Fibroblast of lung (primary cell): ENCODE measurements at regions not wholly inside any gene's neighbourhood (a gene's known extent, or its start where the extent isn't known, plus 50 kb on each side); places are given as distances from the start of the nearest gene placed in this dataset.

Source experiments
- DNase-seq, 2 donors: peaks; one replicate each; pipeline versions ENCODE4 v3.0.0 to v3.0.0-alpha.2; 2010; ENCODE audit warnings: low read depth in 2 of 2
- H2AFZ ChIP-seq: 2 replicates; pipeline ENCODE4 v1.5.1; 2012; ENCODE audit warnings: low read length, control low read depth, inconsistent platforms
- H3K27ac ChIP-seq: 2 replicates; pipeline ENCODE4 v1.5.1; 2011; ENCODE audit warnings: low read length, control low read depth; ENCODE audit not compliant: insufficient read depth
- H3K27me3 ChIP-seq: 2 replicates; pipeline ENCODE4 v1.5.1; 2011; ENCODE audit warnings: mild to moderate bottlenecking, low read length; ENCODE audit not compliant: control insufficient read depth, insufficient read depth
- H3K36me3 ChIP-seq: 2 replicates; pipeline ENCODE4 v1.5.1; 2011; ENCODE audit warnings: low read length; ENCODE audit not compliant: control insufficient read depth, insufficient read depth
- H3K4me1 ChIP-seq: 2 replicates; pipeline ENCODE4 v1.5.1; 2011; ENCODE audit warnings: low read length; ENCODE audit not compliant: control insufficient read depth, insufficient read depth; ENCODE audit errors: extremely low read depth
- H3K4me2 ChIP-seq: 2 replicates; pipeline ENCODE4 v1.5.1; 2011; ENCODE audit warnings: low read length, control low read depth; ENCODE audit not compliant: insufficient read depth; ENCODE audit errors: extremely low read depth
- H3K4me3 ChIP-seq, 4 experiments: fragments of 200-600 bp in 1 of 4; sonication (generic) in 1 of 4; replicated peaks in 1 of 4; 2 replicates each; pipeline ENCODE4 v1.5.1; 2011 to 2016; ENCODE audit warnings: low read length in 4 of 4, low read depth in 3 of 4, mild to moderate bottlenecking in 3 of 4, control low read depth in 2 of 4, inconsistent platforms in 1 of 4, mixed read lengths in 1 of 4; ENCODE audit not compliant: insufficient read depth in 1 of 4; ENCODE audit errors: control extremely low read depth in 1 of 4
- H3K79me2 ChIP-seq: 2 replicates; pipeline ENCODE4 v1.5.1; 2012; ENCODE audit warnings: mild to moderate bottlenecking, low read length, inconsistent platforms; ENCODE audit not compliant: control insufficient read depth, insufficient read depth
- H3K9ac ChIP-seq: 2 replicates; pipeline ENCODE4 v1.5.1; 2011; ENCODE audit warnings: mild to moderate bottlenecking, low read length, control low read depth; ENCODE audit not compliant: insufficient read depth
- H3K9me3 ChIP-seq: 2 replicates; pipeline ENCODE4 v1.5.1; 2012; ENCODE audit warnings: low read depth, low read length; ENCODE audit not compliant: control insufficient read depth, insufficient read depth
- H4K20me1 ChIP-seq: 2 replicates; pipeline ENCODE4 v1.5.1; 2011; ENCODE audit warnings: low read length; ENCODE audit not compliant: control insufficient read depth, insufficient read depth; ENCODE audit errors: extremely low read depth
- EZH2 ChIP-seq: IDR thresholded peaks from 2 replicates; pipeline ENCODE4 v1.5.1; 2012; ENCODE audit warnings: low read length, control low read depth, mild to moderate bottlenecking; ENCODE audit errors: missing control alignments
- TF ChIP-seq, protein P1 (sequence below), 2 donors: IDR thresholded peaks in 1 of 2; conservative IDR thresholded peaks in 1 of 2; 1 replicate in 1 of 2; 2 replicates in 1 of 2; pipeline ENCODE4 v1.5.1; 2011 to 2012; ENCODE audit warnings: low read length in 2 of 2, control low read depth in 1 of 2, inconsistent platforms in 1 of 2, low read depth in 1 of 2, mild to moderate bottlenecking in 1 of 2

DNA sequence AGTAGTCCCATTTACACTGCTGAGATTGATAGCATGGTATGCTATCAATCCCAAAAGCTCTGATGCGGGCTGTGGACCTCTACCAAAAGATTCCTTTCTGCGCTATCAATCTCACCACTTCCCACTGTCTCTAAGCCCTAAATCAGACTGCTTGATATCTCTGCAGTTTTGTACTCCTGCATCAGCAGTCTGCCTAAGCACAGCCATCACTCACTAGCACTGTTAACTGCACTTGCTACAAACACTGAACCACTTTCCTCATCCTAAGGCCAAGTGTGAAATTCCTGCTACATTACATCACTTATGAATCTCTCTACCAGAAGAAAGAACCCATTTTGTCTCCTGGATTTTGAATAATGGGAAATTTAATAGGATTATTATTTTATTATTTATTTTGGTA, 237.0 kb downstream of the HNMT start:
- peak; percentile 33 to 68 for DNase-seq
- Histone ChIP-seq H3K9ac (no peak overlapping the region), H3K36me3 (no peaks in the 10 kb centered on the region), H3K4me3 (no peak overlapping the region), H3K9me3 (no peaks in the 10 kb centered on the region), H3K4me1 (no peaks in the 10 kb centered on the region), H3K27me3 (no peaks in the 10 kb centered on the region), H3K79me2 (no peaks in the 10 kb centered on the region), H3K27ac (no peak overlapping the region), H3K4me2 (no peak overlapping the region), H2AFZ (no peak overlapping the region), H4K20me1 (no peaks in the 10 kb centered on the region)
- TF ChIP-seq, protein P1, sequence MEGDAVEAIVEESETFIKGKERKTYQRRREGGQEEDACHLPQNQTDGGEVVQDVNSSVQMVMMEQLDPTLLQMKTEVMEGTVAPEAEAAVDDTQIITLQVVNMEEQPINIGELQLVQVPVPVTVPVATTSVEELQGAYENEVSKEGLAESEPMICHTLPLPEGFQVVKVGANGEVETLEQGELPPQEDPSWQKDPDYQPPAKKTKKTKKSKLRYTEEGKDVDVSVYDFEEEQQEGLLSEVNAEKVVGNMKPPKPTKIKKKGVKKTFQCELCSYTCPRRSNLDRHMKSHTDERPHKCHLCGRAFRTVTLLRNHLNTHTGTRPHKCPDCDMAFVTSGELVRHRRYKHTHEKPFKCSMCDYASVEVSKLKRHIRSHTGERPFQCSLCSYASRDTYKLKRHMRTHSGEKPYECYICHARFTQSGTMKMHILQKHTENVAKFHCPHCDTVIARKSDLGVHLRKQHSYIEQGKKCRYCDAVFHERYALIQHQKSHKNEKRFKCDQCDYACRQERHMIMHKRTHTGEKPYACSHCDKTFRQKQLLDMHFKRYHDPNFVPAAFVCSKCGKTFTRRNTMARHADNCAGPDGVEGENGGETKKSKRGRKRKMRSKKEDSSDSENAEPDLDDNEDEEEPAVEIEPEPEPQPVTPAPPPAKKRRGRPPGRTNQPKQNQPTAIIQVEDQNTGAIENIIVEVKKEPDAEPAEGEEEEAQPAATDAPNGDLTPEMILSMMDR (conservative IDR thresholded peaks at IDR 0.05 in 1 of 2, IDR thresholded peaks at IDR 0.05 in 1 of 2; ENCODE audit: low read depth in 1 of 2, low read length in 2 of 2): no peak
- no peak for TF ChIP-seq EZH2

DNA sequence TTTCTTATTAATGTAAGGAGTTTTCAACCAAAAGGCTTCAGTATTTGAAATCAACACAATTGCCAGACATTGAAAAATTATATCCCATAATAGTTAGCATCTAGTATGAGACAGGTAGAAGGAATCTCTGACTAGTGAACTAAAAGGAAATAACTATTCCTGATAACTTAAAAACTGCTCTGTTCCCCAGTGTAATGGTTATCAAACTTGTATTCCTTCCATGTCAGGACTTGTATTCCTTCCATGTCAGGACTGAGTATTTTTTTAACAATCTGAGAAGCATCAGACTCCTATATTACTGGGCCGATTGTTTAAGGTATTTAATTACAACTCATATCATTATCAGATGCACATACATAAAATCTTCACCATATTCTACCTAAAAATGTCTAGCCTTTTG, 238.5 kb downstream of the HNMT start:
- no peak for DNase-seq
- H3K4me2 ChIP-seq: no peak overlapping the region
- TF ChIP-seq, protein P1 (conservative IDR thresholded peaks at IDR 0.05 in 1 of 2, IDR thresholded peaks at IDR 0.05 in 1 of 2; ENCODE audit: low read depth in 1 of 2, low read length in 2 of 2): no peak
- TF ChIP-seq EZH2: no peak
- H4K20me1 ChIP-seq: no peaks in the 10 kb centered on the region
- no peaks in the 10 kb centered on the region for H3K79me2 ChIP-seq
- no peak overlapping the region for H3K27ac ChIP-seq
- no peaks in the 10 kb centered on the region for H3K36me3 ChIP-seq
- H3K4me1 ChIP-seq: no peaks in the 10 kb centered on the region
- no peak overlapping the region for H3K4me3 ChIP-seq
- H3K9ac ChIP-seq: no peak overlapping the region
- no peak overlapping the region for H2AFZ ChIP-seq
- H3K27me3 ChIP-seq: no peaks in the 10 kb centered on the region
- no peaks in the 10 kb centered on the region for H3K9me3 ChIP-seq

DNA sequence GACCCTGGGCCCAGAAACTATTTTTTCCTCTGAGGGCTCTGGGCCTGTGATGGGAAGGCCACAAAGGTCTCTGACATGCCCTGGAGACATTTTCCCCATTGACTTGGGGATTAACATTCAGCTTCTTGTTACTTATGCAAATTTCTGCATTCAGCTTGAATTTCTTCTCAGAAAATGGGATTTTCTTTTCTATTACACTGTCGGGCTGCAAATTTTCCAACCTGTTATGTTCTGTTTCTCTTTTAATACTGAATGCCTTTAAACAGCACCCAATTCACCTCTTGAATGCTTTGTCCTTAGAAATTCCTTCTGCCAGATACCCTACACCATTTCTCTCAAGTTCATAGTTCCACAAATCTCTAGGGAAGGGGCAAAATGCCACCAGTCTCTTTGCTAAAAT, 241.0 kb downstream of the HNMT start:
- no peaks in the 10 kb centered on the region for H3K4me1 ChIP-seq
- no peak overlapping the region for H3K27ac ChIP-seq
- H3K27me3 ChIP-seq: no peaks in the 10 kb centered on the region
- no peaks in the 10 kb centered on the region for H3K36me3 ChIP-seq
- H3K9ac ChIP-seq: no peak overlapping the region
- no peak overlapping the region for H2AFZ ChIP-seq
- H4K20me1 ChIP-seq: no peaks in the 10 kb centered on the region
- H3K4me3 ChIP-seq: no peak overlapping the region
- H3K4me2 ChIP-seq: no peak overlapping the region
- no peaks in the 10 kb centered on the region for H3K79me2 ChIP-seq
- no peaks in the 10 kb centered on the region for H3K9me3 ChIP-seq
- TF ChIP-seq, protein P1 (conservative IDR thresholded peaks at IDR 0.05 in 1 of 2, IDR thresholded peaks at IDR 0.05 in 1 of 2; ENCODE audit: low read depth in 1 of 2, low read length in 2 of 2): no peak
- TF ChIP-seq EZH2: no peak
- DNase-seq: no peak
